ENCODE measurements at regions not wholly inside any gene's neighbourhood (a gene's known extent, or its start where the extent isn't known, plus 50 kb on each side); places are given as distances from the start of the nearest gene placed in this dataset.

- TF ChIP-seq EZH2 (IDR thresholded peaks at IDR 0.05; ENCODE audit: low read depth, unreplicated experiment) (no peak), CTCF (conservative IDR thresholded peaks at IDR 0.05; ENCODE audit: low read depth in 2 of 2) (no peak), REST (IDR thresholded peaks at IDR 0.05; ENCODE audit: unreplicated experiment) (no peak), CREB1 (CRISPR knock-in tag; IDR thresholded peaks at IDR 0.05; ENCODE audit: low read depth) (no peak), EZH2phosphoT487 (IDR thresholded peaks at IDR 0.05; ENCODE audit: unreplicated experiment) (no peak), NANOG (IDR thresholded peaks at IDR 0.05; ENCODE audit: borderline replicate concordance) (no peak), POLR2AphosphoS5 (IDR thresholded peaks at IDR 0.05; ENCODE audit: low read depth) (no peak), ZNF331 (CRISPR knock-in tag; IDR thresholded peaks at IDR 0.05; ENCODE audit: low read depth) (no peak), JUNB (IDR thresholded peaks at IDR 0.05; ENCODE audit: unreplicated experiment) (no peak), ZNF114 (CRISPR knock-in tag; IDR thresholded peaks at IDR 0.05) (no peak)
Observed at GRCh38 chr14:85425507-85425906, 104.4 kb upstream of the FLRT2 start.

All from GM23338 (cell line).